Ecto neural progenitor cell (in vitro differentiated cells): ENCODE measurements at regions not wholly inside any gene's neighbourhood (a gene's known extent, or its start where the extent isn't known, plus 50 kb on each side); places are given as distances from the start of the nearest gene placed in this dataset.

Source experiments
- DNase-seq: peaks from one replicate; pipeline ENCODE4 v3.0.0-alpha.2; 2018; ENCODE audit warnings: low spot score

DNA sequence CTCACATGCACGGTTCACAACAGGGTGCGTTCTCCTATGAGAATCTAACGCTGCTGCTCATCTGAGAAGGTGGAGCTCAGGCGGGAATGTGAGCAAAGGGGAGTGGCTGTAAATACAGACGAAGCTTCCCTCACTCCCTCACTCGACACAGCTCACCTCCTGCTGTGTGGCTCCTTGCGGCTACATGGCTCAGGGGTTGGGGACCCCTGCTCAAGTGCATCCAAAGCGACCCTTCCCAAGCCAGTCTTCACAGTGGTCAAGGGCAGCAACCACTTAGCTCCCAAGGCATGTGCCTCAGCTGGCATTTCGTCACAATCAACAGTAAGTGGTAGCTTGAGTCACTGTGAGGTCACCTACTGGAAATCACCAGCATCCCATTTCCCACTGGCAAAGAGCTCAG lies 64.6 kb upstream of the SCGB1C2 start:
- peak; percentile 0 for DNase-seq
